PC-3 (cell line): ENCODE measurements at regions not wholly inside any gene's neighbourhood (a gene's known extent, or its start where the extent isn't known, plus 50 kb on each side); places are given as distances from the start of the nearest gene placed in this dataset.

Experiments used
- CTCF ChIP-seq: fragments of 300-600 bp; sonication (generic); conservative IDR thresholded peaks from 2 replicates; pipeline ENCODE4 v1.5.1; 2017; ENCODE audit warnings: antibody characterized with exemption, low read depth, mild to moderate bottlenecking, low read length
- EZH2 ChIP-seq: fragments of 300-600 bp; sonication (generic); IDR thresholded peaks from one replicate; pipeline ENCODE4 v1.6.1; 2017; ENCODE audit warnings: antibody characterized with exemption, mild to moderate bottlenecking, low read length; ENCODE audit not compliant: unreplicated experiment
- EZH2phosphoT487 ChIP-seq: fragments of 300-600 bp; sonication (generic); IDR thresholded peaks from 2 replicates; pipeline ENCODE4 v1.6.1; 2018; ENCODE audit warnings: mild to moderate bottlenecking, antibody characterized with exemption, low read length, borderline replicate concordance

GRCh38 chr1:83637009-83637408, 361.9 kb downstream of the TTLL7 start:
- TF ChIP-seq EZH2phosphoT487 (no peak), CTCF (no peak), EZH2 (no peak)
